Calu3 (cell line): ENCODE measurements at regions not wholly inside any gene's neighbourhood (a gene's known extent, or its start where the extent isn't known, plus 50 kb on each side); places are given as distances from the start of the nearest gene placed in this dataset.
"Not testable (repeated sequence)": the region's sequence is repeated elsewhere in the genome, so short reads cannot be mapped to it uniquely, and the experiment has no call there.

Experiments
- BruUV-seq: library from RNA; stranded (reverse); fragments of 400-500 nt; replicated peaks from 2 replicates; lab custom pipeline; 2021; lab: Mats Ljungman, UMichigan
- CTCF ChIA-PET: fragments of 300-600 bp; sonication (Branson Sonifier 250); formaldehyde crosslinking; loops from one replicate; lab custom pipeline; 2022; ENCODE audit warnings: antibody characterized with exemption; lab: Charles Lee
- DNase-seq: peaks from one replicate; pipeline ENCODE4 v3.0.0; 2022
- H3K27ac Mint-ChIP-seq: one replicate; pipeline ENCODE4 v1.8.0; 2022; ENCODE audit warnings: mixed read lengths; ENCODE audit not compliant: unreplicated experiment
- H3K27me3 Mint-ChIP-seq: one replicate; pipeline ENCODE4 v1.8.0; 2022; ENCODE audit warnings: mixed read lengths; ENCODE audit not compliant: unreplicated experiment
- H3K36me3 Mint-ChIP-seq: one replicate; pipeline ENCODE4 v1.8.0; 2022; ENCODE audit warnings: mild to moderate bottlenecking, moderate library complexity, mixed read lengths; ENCODE audit not compliant: insufficient read depth, unreplicated experiment
- H3K4me1 Mint-ChIP-seq: one replicate; pipeline ENCODE4 v1.8.0; 2022; ENCODE audit warnings: mild to moderate bottlenecking, low read depth, mixed read lengths; ENCODE audit not compliant: unreplicated experiment
- H3K4me3 Mint-ChIP-seq: one replicate; pipeline ENCODE4 v1.8.0; 2022; ENCODE audit warnings: mild to moderate bottlenecking, low read depth, moderate library complexity, mixed read lengths; ENCODE audit not compliant: unreplicated experiment
- H3K9me3 Mint-ChIP-seq: one replicate; pipeline ENCODE4 v1.8.0; 2022; ENCODE audit warnings: low read depth, mixed read lengths; ENCODE audit not compliant: unreplicated experiment
- CTCF ChIP-seq: fragments of 200-600 bp; IDR thresholded peaks from one replicate; pipeline ENCODE4 v1.8.0; 2022; ENCODE audit warnings: antibody characterized with exemption; ENCODE audit not compliant: unreplicated experiment
- intact Hi-C: fragments of 100-400 bp; cut with micrococcal nuclease; formaldehyde crosslinking; loops from one replicate; pipeline ENCODE4 v1.10.0; 2022; ENCODE audit not compliant: unreplicated experiment

DNA sequence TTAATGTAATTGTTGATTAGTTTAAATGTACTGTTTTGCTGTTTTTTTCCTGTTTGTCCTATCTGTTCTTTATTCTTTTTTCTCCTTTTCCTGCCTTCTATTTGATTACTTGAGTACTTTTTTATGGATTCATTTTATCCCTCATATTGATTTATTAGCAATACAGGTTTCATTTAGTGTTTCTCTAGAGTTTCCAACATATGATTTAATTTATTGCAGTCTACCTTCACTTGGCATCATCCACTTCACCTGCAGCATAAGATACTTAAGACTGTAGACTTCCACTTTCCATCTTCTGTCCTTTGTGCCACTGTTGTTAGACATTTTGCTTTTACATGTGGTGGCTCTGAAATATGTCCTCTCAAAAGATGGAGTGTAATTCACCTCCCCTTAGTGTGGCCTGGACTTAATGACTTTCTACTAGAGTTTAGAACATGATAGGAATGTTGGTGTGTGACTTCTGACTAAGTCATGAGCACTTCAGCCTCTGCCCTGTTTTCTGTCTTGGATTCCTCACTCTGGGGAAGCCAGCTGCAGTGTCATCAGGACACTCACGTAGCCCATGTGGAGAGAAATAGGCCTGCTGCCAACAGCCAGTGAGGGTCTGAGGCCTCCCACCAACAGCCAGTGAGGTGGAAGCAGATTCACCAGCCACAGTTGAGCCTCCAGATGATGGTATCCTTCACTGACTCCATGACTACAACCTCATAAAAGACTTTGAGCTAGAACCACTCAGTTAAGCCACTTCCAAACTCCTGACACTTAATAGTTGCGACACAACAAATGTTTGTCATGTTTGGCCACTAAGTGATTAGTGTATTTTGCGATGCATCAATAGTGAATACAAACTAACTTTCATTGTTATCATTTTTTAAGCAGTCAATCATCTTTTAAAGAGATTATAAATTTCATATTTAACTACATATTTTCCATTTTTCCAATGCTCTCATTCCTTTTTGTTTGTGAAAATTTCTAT lies 643.5 kb upstream of the DPP6 start:
- intact Hi-C loops = no loop called here
- no TSS peak for BruUV-seq
- Mint-ChIP-seq H3K27ac (no peak overlapping the region), H3K36me3 (no peaks in the 10 kb centered on the region), H3K4me3 (no peak overlapping the region), H3K4me1 (no peaks in the 10 kb centered on the region), H3K27me3 (no peaks in the 10 kb centered on the region), H3K9me3 (peaks cover 35% of the 10 kb centered on the region)
- CTCF ChIA-PET = no interaction called here
- TF ChIP-seq CTCF = no peak
- no peak for DNase-seq

- intact Hi-C loops, BruUV-seq, H3K27me3 Mint-ChIP-seq, H3K4me1 Mint-ChIP-seq, DNase-seq, H3K27ac Mint-ChIP-seq, H3K36me3 Mint-ChIP-seq, H3K4me3 Mint-ChIP-seq, CTCF ChIA-PET: not testable (repeated sequence)
- H3K9me3 Mint-ChIP-seq = peaks cover 33% of the 10 kb centered on the region
Observed at GRCh38 chr7:153409567-153410342, 642.4 kb upstream of the DPP6 start.

GRCh38 chr7:153410997-153411642 lies 641.1 kb upstream of the DPP6 start:
- intact Hi-C loops, BruUV-seq, H3K27me3 Mint-ChIP-seq, H3K4me1 Mint-ChIP-seq, H3K4me3 Mint-ChIP-seq, CTCF ChIA-PET, H3K27ac Mint-ChIP-seq, DNase-seq, H3K36me3 Mint-ChIP-seq: not testable (repeated sequence)
- peaks cover 30% of the 10 kb centered on the region for H3K9me3 Mint-ChIP-seq

DNA sequence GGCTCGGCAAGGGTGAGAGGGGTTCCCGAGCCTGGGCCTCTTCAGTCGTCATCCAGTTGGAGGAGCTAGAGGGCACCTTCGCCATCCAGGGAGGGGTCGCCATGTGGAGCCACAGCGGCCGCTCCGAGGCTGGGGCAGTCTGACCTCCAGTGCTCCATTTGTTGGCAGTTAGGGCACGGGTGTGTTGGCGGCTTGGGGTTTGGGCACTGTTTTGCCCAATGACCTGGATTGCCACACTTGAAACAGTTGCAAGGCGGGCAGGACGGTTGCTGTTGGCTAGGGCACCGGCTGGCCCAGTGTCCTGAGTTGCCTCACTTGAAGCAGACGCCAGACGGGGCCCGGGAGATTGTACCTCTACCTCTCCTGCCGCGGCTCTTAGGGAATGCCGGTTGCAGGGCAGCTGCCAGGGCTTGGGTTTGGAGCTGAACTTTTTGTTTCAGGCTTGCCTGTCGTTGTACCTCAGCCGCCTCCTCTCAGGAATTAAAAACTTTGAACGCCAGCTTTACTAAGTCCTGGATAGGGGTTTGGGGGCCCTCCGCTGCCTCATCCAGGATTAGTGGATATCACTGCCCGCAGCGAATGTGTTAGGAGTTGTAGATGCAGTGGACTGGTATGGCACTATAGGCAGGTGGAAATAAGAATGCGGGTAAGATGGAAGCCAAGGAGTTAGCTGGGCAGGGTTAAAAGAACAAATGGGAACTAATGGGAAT lies 639.9 kb upstream of the DPP6 start:
- H3K27ac Mint-ChIP-seq, H3K4me1 Mint-ChIP-seq, BruUV-seq, H3K27me3 Mint-ChIP-seq, H3K4me3 Mint-ChIP-seq, H3K36me3 Mint-ChIP-seq, CTCF ChIA-PET, intact Hi-C loops, DNase-seq: not testable (repeated sequence)
- H3K9me3 Mint-ChIP-seq = peaks cover 26% of the 10 kb centered on the region

- H3K9me3 Mint-ChIP-seq = peaks cover 24% of the 10 kb centered on the region
- intact Hi-C loops, CTCF ChIA-PET, H3K27ac Mint-ChIP-seq, H3K36me3 Mint-ChIP-seq, H3K4me1 Mint-ChIP-seq, DNase-seq, H3K4me3 Mint-ChIP-seq, H3K27me3 Mint-ChIP-seq, BruUV-seq: not testable (repeated sequence)
Observed at GRCh38 chr7:153412824-153413198, 639.4 kb upstream of the DPP6 start.
